HepG2 (cell line): ENCODE measurements at regions not wholly inside any gene's neighbourhood (a gene's known extent, or its start where the extent isn't known, plus 50 kb on each side); places are given as distances from the start of the nearest gene placed in this dataset.

ENCODE experiments used
- BRD4 ChIP-seq: sonication (generic); formaldehyde crosslinking; IDR thresholded peaks from 2 replicates; pipeline ENCODE4 v1.4.0; 2020; ENCODE audit warnings: missing genetic modification reagents
- DR1 ChIP-seq: sonication (generic); formaldehyde crosslinking; IDR thresholded peaks from 2 replicates; pipeline ENCODE4 v1.8.0; 2021; ENCODE audit warnings: mild to moderate bottlenecking, missing genetic modification reagents, inconsistent platforms
- FOXP4 ChIP-seq: sonication (generic); formaldehyde crosslinking; IDR thresholded peaks from 2 replicates; pipeline ENCODE4 v1.4.0; 2020; ENCODE audit warnings: missing genetic modification reagents
- JUND ChIP-seq: sonication (generic); formaldehyde crosslinking; IDR thresholded peaks from 2 replicates; pipeline ENCODE4 v1.8.0; 2022; ENCODE audit warnings: mild to moderate bottlenecking, missing genetic modification reagents
- KAT8 ChIP-seq: IDR thresholded peaks from 2 replicates; pipeline ENCODE4 v1.6.1; 2016; ENCODE audit warnings: missing genetic modification reagents, missing compliant biosample characterization
- MAF1 ChIP-seq: sonication (generic); formaldehyde crosslinking; IDR thresholded peaks from 2 replicates; pipeline ENCODE4 v1.5.0; 2020; ENCODE audit warnings: missing genetic modification reagents, borderline replicate concordance
- MAFK ChIP-seq, 2 experiments: IDR thresholded peaks in 1 of 2; conservative IDR thresholded peaks in 1 of 2; 2 replicates each; pipeline ENCODE4 v1.6.1; 2011; ENCODE audit warnings: improper control_type of control experiment in 2 of 2, low read length in 2 of 2
- NPAS2 ChIP-seq: sonication (generic); formaldehyde crosslinking; IDR thresholded peaks from 2 replicates; pipeline ENCODE4 v1.8.0; 2022; ENCODE audit warnings: mild to moderate bottlenecking, missing genetic modification reagents, borderline replicate concordance
- POLR2A ChIP-seq, 2 experiments: IDR thresholded peaks; 2 replicates each; pipeline ENCODE4 v1.6.1; 2011; ENCODE audit warnings: low read depth in 2 of 2, low read length in 2 of 2, mild to moderate bottlenecking in 1 of 2, moderate library complexity in 1 of 2; ENCODE audit not compliant: insufficient read depth in 1 of 2
- RAD21 ChIP-seq: fragments of 450-650 bp; formaldehyde crosslinking; IDR thresholded peaks from 2 replicates; pipeline ENCODE4 v1.5.0; 2020; ENCODE audit warnings: mild to moderate bottlenecking
- SKIL ChIP-seq: sonication (generic); formaldehyde crosslinking; IDR thresholded peaks from 2 replicates; pipeline ENCODE4 v1.8.0; 2022; ENCODE audit warnings: missing genetic modification reagents, mild to moderate bottlenecking, moderate library complexity, borderline replicate concordance
- ZNF12 ChIP-seq: sonication (generic); formaldehyde crosslinking; IDR thresholded peaks from 2 replicates; pipeline ENCODE4 v1.5.0; 2020; ENCODE audit warnings: missing genetic modification reagents
- ZNF136 ChIP-seq: sonication (generic); formaldehyde crosslinking; IDR thresholded peaks from 2 replicates; pipeline ENCODE4 v1.8.1; 2022; ENCODE audit warnings: low read depth, mild to moderate bottlenecking, moderate library complexity, missing genetic modification reagents
- ZNF446 ChIP-seq: sonication (generic); formaldehyde crosslinking; IDR thresholded peaks from 2 replicates; pipeline ENCODE4 v1.5.0; 2020; ENCODE audit warnings: mild to moderate bottlenecking, missing genetic modification reagents

- TF ChIP-seq POLR2A (IDR thresholded peaks at IDR 0.05; ENCODE audit: insufficient read depth in 1 of 2, low read depth in 2 of 2, low read length in 2 of 2), result no peak
- TF ChIP-seq ZNF12 (CRISPR knock-in tag), result no peak
- TF ChIP-seq DR1 (CRISPR knock-in tag), result no peak
- no peak for TF ChIP-seq BRD4 (CRISPR knock-in tag)
- no peak for TF ChIP-seq RAD21 (CRISPR knock-in tag)
- TF ChIP-seq NPAS2 (CRISPR knock-in tag), result no peak
- TF ChIP-seq MAF1 (CRISPR knock-in tag), result no peak
- no peak for TF ChIP-seq ZNF136
- no peak for TF ChIP-seq KAT8 (CRISPR knock-in tag)
- no peak for TF ChIP-seq SKIL (CRISPR knock-in tag)
- no peak for TF ChIP-seq JUND (CRISPR knock-in tag)
- no peak for TF ChIP-seq ZNF446 (CRISPR knock-in tag)
- TF ChIP-seq MAFK (conservative IDR thresholded peaks at IDR 0.05 in 1 of 2, IDR thresholded peaks at IDR 0.05 in 1 of 2; ENCODE audit: low read length in 2 of 2), result peak in 1 of 2 experiments; percentile 68; a peak in 2 of 4 replicates
- no peak for TF ChIP-seq FOXP4 (CRISPR knock-in tag)
Measured at GRCh38 chr11:87934182-87934581, 241.1 kb downstream of the RAB38 start.
